IMR-90 (cell line): ENCODE measurements at regions not wholly inside any gene's neighbourhood (a gene's known extent, or its start where the extent isn't known, plus 50 kb on each side); places are given as distances from the start of the nearest gene placed in this dataset.

Source experiments
- ATAC-seq: fragments of 200-7000 bp; cut with Tn5 transposase; 2 replicates; pipeline ENCODE4 v1.9.1; 2020; ENCODE audit warnings: low read depth, mild to moderate bottlenecking, moderate library complexity
- BruUV-seq: library from RNA; stranded (reverse); fragments of 400-500 nt; replicated peaks from 2 replicates; lab custom pipeline; 2021; lab: Mats Ljungman, UMichigan
- CTCF ChIA-PET: fragments of 300-600 bp; formaldehyde crosslinking; extraction: SDS; loops from one replicate; lab custom pipeline; 2021; ENCODE audit warnings: antibody characterized with exemption; lab: Yijun Ruan, JAX
- POLR2A ChIA-PET: fragments of 300-600 bp; sonication (Branson Sonifier 250); formaldehyde crosslinking; loops from one replicate; lab custom pipeline; 2022; ENCODE audit warnings: antibody characterized with exemption; ENCODE audit not compliant: unreplicated experiment; lab: Charles Lee
- DNase-seq: peaks from one replicate; pipeline ENCODE4 v3.0.0; 2013
- H2AFZ ChIP-seq: replicated peaks from 2 replicates; pipeline ENCODE3; 2013; ENCODE audit warnings: low read length, mild to moderate bottlenecking; ENCODE audit not compliant: poor library complexity
- H2AK5ac ChIP-seq: 2 replicates; pipeline ENCODE4 v1.6.1; 2013; ENCODE audit warnings: low read depth, low read length, inconsistent platforms
- H2AK9ac ChIP-seq: replicated peaks from 2 replicates; pipeline ENCODE3; 2013; ENCODE audit warnings: mild to moderate bottlenecking, low read depth, low read length, moderate library complexity; ENCODE audit not compliant: poor library complexity
- H2BK120ac ChIP-seq: 2 replicates; pipeline ENCODE4 v1.6.1; 2013; ENCODE audit warnings: low read depth, low read length, inconsistent platforms
- H2BK15ac ChIP-seq: 3 replicates; pipeline ENCODE4 v1.6.1; 2013; ENCODE audit warnings: low read depth, low read length, inconsistent platforms
- H2BK20ac ChIP-seq: 2 replicates; pipeline ENCODE4 v1.6.1; 2013; ENCODE audit warnings: low read depth, mild to moderate bottlenecking, inconsistent platforms, low read length, moderate library complexity
- H2BK5ac ChIP-seq: 2 replicates; pipeline ENCODE4 v1.6.1; 2013; ENCODE audit warnings: mild to moderate bottlenecking, low read depth, low read length, inconsistent platforms; ENCODE audit not compliant: poor library complexity, severe bottlenecking
- H3K14ac ChIP-seq: replicated peaks from 2 replicates; pipeline ENCODE4 v1.6.1; 2013; ENCODE audit warnings: low read depth, low read length, inconsistent platforms
- H3K18ac ChIP-seq: 2 replicates; pipeline ENCODE4 v1.6.1; 2013; ENCODE audit warnings: low read depth, low read length, control low read depth
- H3K23ac ChIP-seq: 2 replicates; pipeline ENCODE4 v1.6.1; 2013; ENCODE audit warnings: low read depth, low read length, inconsistent platforms
- H3K27ac ChIP-seq: 2 replicates; pipeline ENCODE4 v1.5.1; 2013; ENCODE audit warnings: mild to moderate bottlenecking, control low read depth, low read length; ENCODE audit not compliant: insufficient read depth
- H3K27me3 ChIP-seq: 2 replicates; pipeline ENCODE4 v1.6.1; 2013; ENCODE audit warnings: low read length; ENCODE audit not compliant: control insufficient read depth, insufficient read depth
- H3K36me3 ChIP-seq: 2 replicates; pipeline ENCODE4 v1.6.1; 2013; ENCODE audit warnings: low read length, mixed read lengths; ENCODE audit not compliant: control insufficient read depth, insufficient read depth
- H3K4ac ChIP-seq: 2 replicates; pipeline ENCODE4 v1.6.1; 2013; ENCODE audit warnings: low read depth, low read length, inconsistent platforms
- H3K4me1 ChIP-seq: 2 replicates; pipeline ENCODE4 v1.6.1; 2013; ENCODE audit warnings: low read length, mixed read lengths; ENCODE audit not compliant: control insufficient read depth, insufficient read depth
- H3K4me2 ChIP-seq: 2 replicates; pipeline ENCODE4 v1.6.1; 2013; ENCODE audit warnings: low read depth, mild to moderate bottlenecking, control low read depth, low read length, moderate library complexity
- H3K4me3 ChIP-seq: 2 replicates; pipeline ENCODE4 v1.5.1; 2013; ENCODE audit warnings: low read depth, mild to moderate bottlenecking, control low read depth, low read length, moderate library complexity; ENCODE audit not compliant: insufficient read depth
- H3K56ac ChIP-seq: 2 replicates; pipeline ENCODE4 v1.6.1; 2013; ENCODE audit warnings: low read length, inconsistent platforms; ENCODE audit not compliant: insufficient read depth; ENCODE audit errors: extremely low read depth
- H3K79me1 ChIP-seq, 2 experiments: 2 replicates each; pipeline ENCODE4 v1.6.1; 2013; ENCODE audit warnings: low read length in 2 of 2, inconsistent platforms in 1 of 2, low read depth in 1 of 2
- H3K9ac ChIP-seq: 2 replicates; pipeline ENCODE4 v1.6.1; 2013; ENCODE audit warnings: low read depth, low read length, control low read depth
- H3K9me1 ChIP-seq: 2 replicates; pipeline ENCODE4 v1.6.1; 2013; ENCODE audit warnings: low read length, inconsistent platforms; ENCODE audit not compliant: insufficient read depth
- H3K9me3 ChIP-seq: 2 replicates; pipeline ENCODE4 v1.6.1; 2013; ENCODE audit warnings: low read length; ENCODE audit not compliant: control insufficient read depth, insufficient read depth
- H4K20me1 ChIP-seq: 2 replicates; pipeline ENCODE4 v1.6.1; 2013; ENCODE audit warnings: low read length, inconsistent platforms; ENCODE audit not compliant: insufficient read depth
- H4K5ac ChIP-seq: 2 replicates; pipeline ENCODE4 v1.6.1; 2013; ENCODE audit warnings: mild to moderate bottlenecking, low read depth, low read length, control low read depth
- H4K8ac ChIP-seq, 2 experiments: 2 replicates each; pipeline ENCODE4 v1.6.1; 2013; ENCODE audit warnings: low read depth in 2 of 2, low read length in 2 of 2, control low read depth in 1 of 2, inconsistent platforms in 1 of 2
- H4K91ac ChIP-seq: 2 replicates; pipeline ENCODE4 v1.6.1; 2013; ENCODE audit warnings: low read depth, low read length, inconsistent platforms; ENCODE audit not compliant: insufficient read depth
- BHLHE40 ChIP-seq: fragments of 150-350 bp; IDR thresholded peaks from 2 replicates; pipeline ENCODE4 v1.6.1; 2016; ENCODE audit warnings: mild to moderate bottlenecking, low read depth, low read length
- CEBPB ChIP-seq: IDR thresholded peaks from 2 replicates; pipeline ENCODE4 v1.6.1; 2012; ENCODE audit warnings: low read depth, low read length, improper control_type of control experiment
- CHD1 ChIP-seq: IDR thresholded peaks from 2 replicates; pipeline ENCODE4 v1.6.1; 2012; ENCODE audit warnings: low read depth, low read length, improper control_type of control experiment
- CTCF ChIP-seq: conservative IDR thresholded peaks from 2 replicates; pipeline ENCODE4 v1.5.1; 2012; ENCODE audit warnings: mild to moderate bottlenecking, low read depth, low read length, improper control_type of control experiment
- ELK1 ChIP-seq: fragments of 150-350 bp; IDR thresholded peaks from 2 replicates; pipeline ENCODE4 v1.6.1; 2016; ENCODE audit warnings: low read depth, mild to moderate bottlenecking, low read length, moderate library complexity, borderline replicate concordance
- MAFK ChIP-seq: IDR thresholded peaks from 2 replicates; pipeline ENCODE4 v1.6.1; 2012; ENCODE audit warnings: low read depth, low read length, improper control_type of control experiment
- NFE2L2 ChIP-seq: fragments of 150-350 bp; IDR thresholded peaks from 2 replicates; pipeline ENCODE4 v1.6.1; 2016; ENCODE audit warnings: low read depth, mild to moderate bottlenecking, low read length
- POLR2A ChIP-seq: IDR thresholded peaks from 2 replicates; pipeline ENCODE4 v1.6.1; 2012; ENCODE audit warnings: mild to moderate bottlenecking, low read depth, low read length
- RAD21 ChIP-seq: IDR thresholded peaks from 2 replicates; pipeline ENCODE4 v1.6.1; 2012; ENCODE audit warnings: low read length, improper control_type of control experiment
- RCOR1 ChIP-seq: IDR thresholded peaks from 2 replicates; pipeline ENCODE4 v1.6.1; 2012; ENCODE audit warnings: mild to moderate bottlenecking, low read length, improper control_type of control experiment; ENCODE audit not compliant: insufficient replicate concordance
- RFX5 ChIP-seq: IDR thresholded peaks from 2 replicates; pipeline ENCODE4 v1.8.0; 2012; ENCODE audit warnings: low read depth, mild to moderate bottlenecking, low read length, moderate library complexity
- SMC3 ChIP-seq: fragments of 150-350 bp; IDR thresholded peaks from 2 replicates; pipeline ENCODE4 v1.6.1; 2016; ENCODE audit warnings: low read depth, mild to moderate bottlenecking, antibody characterized with exemption, low read length, moderate library complexity
- USF2 ChIP-seq: fragments of 150-350 bp; IDR thresholded peaks from 2 replicates; pipeline ENCODE4 v1.6.1; 2017; ENCODE audit warnings: mild to moderate bottlenecking, antibody characterized with exemption, low read length, low read depth
- WGBS, 2 experiments: methylation state at CpG; one replicate each; pipeline versions ENCODE4 v1.1.5 to v1.1.7; 2013; ENCODE audit warnings: missing lambda C conversion rate in 2 of 2; ENCODE audit not compliant: insufficient read length in 1 of 2; ENCODE audit errors: extremely low coverage in 2 of 2; 5-methylcytosine and 5-hydroxymethylcytosine counted together
- dilution Hi-C: fragments of 300-500 bp; cut with HindIII; formaldehyde crosslinking; loops from one replicate; pipeline ENCODE4 v1.14.3; 2018; ENCODE audit warnings: low sequenced_read_pairs; ENCODE audit not compliant: unreplicated experiment
- in situ Hi-C: fragments of 300-500 bp; cut with MboI; formaldehyde crosslinking; loops from 3 replicates; pipeline ENCODE4 v1.14.3; 2019; ENCODE audit warnings: low sequenced_read_pairs, inconsistent platforms, mixed read lengths
- intact Hi-C: fragments of 100-400 bp; cut with micrococcal nuclease; formaldehyde crosslinking; loops from 2 replicates; pipeline ENCODE4 v1.10.0; 2022

GRCh38 chr18:79626905-79627749 lies 52.5 kb upstream of the CTDP1 start:
- no peak overlapping the region for H3K56ac ChIP-seq
- H3K79me1 ChIP-seq: no peaks in the 10 kb centered on the region
- no peak overlapping the region for H4K5ac ChIP-seq
- DNase-seq: no peak
- no peak overlapping the region for H4K8ac ChIP-seq
- H3K9ac ChIP-seq: no peak overlapping the region
- H3K4me1 ChIP-seq: no peaks in the 10 kb centered on the region
- ChIA-PET CTCF (no interaction called here), POLR2A (no interaction called here)
- no peak overlapping the region for H3K4me3 ChIP-seq
- H2AK9ac ChIP-seq: no peak overlapping the region
- no peak overlapping the region for H2BK5ac ChIP-seq
- H2BK15ac ChIP-seq: no peak overlapping the region
- no peaks in the 10 kb centered on the region for H4K20me1 ChIP-seq
- H2AFZ ChIP-seq: peak overlapping the region; percentile 21
- intact Hi-C loops (no loop called here), in situ Hi-C loops (no loop called here), dilution Hi-C loops (no loop called here)
- H3K4me2 ChIP-seq: no peak overlapping the region
- TF ChIP-seq USF2 (no peak), CHD1 (no peak), CTCF (no peak), SMC3 (no peak), RAD21 (no peak), MAFK (no peak), NFE2L2 (no peak), POLR2A (no peak), BHLHE40 (no peak), ELK1 (no peak), RFX5 (no peak), CEBPB (no peak), RCOR1 (no peak)
- BruUV-seq: no TSS peak
- H2BK120ac ChIP-seq: no peak overlapping the region
- WGBS, 2 experiments: 80% methylated on average over 28 of the region's 45 CpGs; no CpG with 5 or more reads in 1 of the 2 experiments
- H3K27ac ChIP-seq: no peak overlapping the region
- H3K9me1 ChIP-seq: no peaks in the 10 kb centered on the region
- H2AK5ac ChIP-seq: no peak overlapping the region
- H3K36me3 ChIP-seq: no peaks in the 10 kb centered on the region
- ATAC-seq: no peak
- H3K9me3 ChIP-seq: no peaks in the 10 kb centered on the region
- H3K23ac ChIP-seq: no peak overlapping the region
- no peak overlapping the region for H3K4ac ChIP-seq
- H3K18ac ChIP-seq: no peak overlapping the region
- H2BK20ac ChIP-seq: no peak overlapping the region
- H3K27me3 ChIP-seq: peaks cover 49% of the 10 kb centered on the region
- H3K14ac ChIP-seq: no peak overlapping the region
- no peak overlapping the region for H4K91ac ChIP-seq
